ENCODE measurements at regions not wholly inside any gene's neighbourhood (a gene's known extent, or its start where the extent isn't known, plus 50 kb on each side); places are given as distances from the start of the nearest gene placed in this dataset.

- no peak for TF ChIP-seq GATA3 (IDR thresholded peaks at IDR 0.05; ENCODE audit: low read depth, low read length)
- no peak for TF ChIP-seq GATA2 (IDR thresholded peaks at IDR 0.05; ENCODE audit: low read depth, low read length)
These were observed 747.4 kb upstream of the NECTIN3 start for GRCh38 chr3:110324171-110324705.

All from SH-SY5Y (cell line).